Hematopoietic multipotent progenitor cell treated with erythropoietin and hydrocortisone succinate and interleukin-3 and kit ligand, for 17 days (in vitro differentiated cells): ENCODE measurements at regions not wholly inside any gene's neighbourhood (a gene's known extent, or its start where the extent isn't known, plus 50 kb on each side); places are given as distances from the start of the nearest gene placed in this dataset.
"Not testable (repeated sequence)": the region's sequence is repeated elsewhere in the genome, so short reads cannot be mapped to it uniquely, and the experiment has no call there.

Experiments used
- DNase-seq: peaks from one replicate; pipeline ENCODE4 v3.0.0-alpha.2; 2015; ENCODE audit warnings: low spot score

DNA sequence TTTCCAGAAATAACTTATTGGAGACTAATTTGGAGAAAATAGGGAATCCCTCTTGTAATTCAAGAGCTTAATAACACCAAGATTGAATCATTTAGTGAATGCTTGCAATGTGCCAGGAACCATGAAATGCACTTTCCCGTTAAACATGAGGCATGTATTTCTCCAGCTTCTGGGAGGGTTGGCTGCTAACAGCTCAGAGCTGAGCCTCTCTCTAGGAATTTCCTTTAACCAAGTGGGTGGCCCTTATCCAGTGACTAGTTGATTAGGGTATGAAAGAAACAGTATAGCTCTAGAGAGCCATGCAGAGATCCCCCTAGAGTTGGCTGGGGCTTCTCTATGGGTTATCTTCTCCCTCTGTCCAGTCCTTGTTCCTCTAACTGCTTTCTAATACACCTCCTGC is 356.4 kb upstream of the GOT2 start:
- DNase-seq = no peak

DNA sequence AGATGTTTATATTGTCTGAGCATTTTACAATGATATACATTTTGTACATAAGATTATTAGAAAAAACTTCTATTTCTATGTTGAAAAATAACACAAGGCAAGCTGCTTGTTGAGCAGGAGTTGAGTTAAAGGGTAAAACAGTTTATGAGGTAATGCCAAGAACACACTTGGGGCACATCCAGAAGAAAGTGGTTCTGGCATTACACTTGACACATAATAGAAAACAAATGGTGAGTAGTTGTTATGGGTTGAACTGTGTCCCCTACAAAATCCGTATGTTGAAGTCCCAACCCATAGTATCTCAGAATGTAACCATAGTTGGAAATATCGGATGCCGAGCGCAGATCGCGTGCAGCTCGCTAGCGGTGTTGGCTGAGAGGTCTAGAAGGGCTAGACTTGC is 354.3 kb upstream of the GOT2 start:
- DNase-seq = no peak

DNA sequence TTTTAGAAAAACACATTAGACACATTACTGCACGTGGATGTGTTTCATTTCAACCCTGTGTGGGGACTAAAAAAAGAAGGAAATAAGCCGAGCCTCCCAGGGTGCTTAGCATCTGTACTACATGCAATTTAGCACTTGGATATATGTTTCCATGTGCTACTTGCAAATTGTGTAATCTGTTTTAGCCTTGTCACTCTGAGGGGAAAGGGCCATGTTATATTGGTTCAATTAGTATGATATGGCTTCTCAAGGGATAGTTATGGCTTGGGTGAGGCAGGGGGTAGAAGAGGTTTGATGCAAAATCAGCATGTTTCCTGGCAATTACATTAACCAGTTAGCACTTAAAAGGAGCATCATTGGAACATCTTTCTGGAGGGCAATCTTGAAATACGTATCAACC is 353.5 kb upstream of the GOT2 start:
- no peak for DNase-seq

DNA sequence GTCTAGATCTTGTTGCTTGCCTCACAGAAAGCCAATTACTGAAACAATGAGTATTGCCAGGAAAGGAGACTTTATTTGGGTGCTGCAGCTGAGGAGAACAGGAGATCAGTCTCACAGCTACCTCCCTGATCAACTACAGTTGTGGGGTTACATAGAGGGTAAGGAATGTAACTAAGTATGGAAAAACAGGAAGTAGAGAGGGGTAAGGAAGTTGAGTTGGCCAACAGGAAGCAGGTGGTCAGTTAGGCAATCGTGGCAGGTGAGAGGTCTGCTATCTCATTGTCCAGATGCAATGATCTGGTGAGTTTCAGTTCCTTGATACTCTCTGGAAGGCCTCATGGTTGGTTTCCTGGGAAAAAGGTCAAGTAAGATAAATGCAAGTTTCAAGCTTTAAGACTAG is 333.1 kb upstream of the GOT2 start:
- no peak for DNase-seq

DNA sequence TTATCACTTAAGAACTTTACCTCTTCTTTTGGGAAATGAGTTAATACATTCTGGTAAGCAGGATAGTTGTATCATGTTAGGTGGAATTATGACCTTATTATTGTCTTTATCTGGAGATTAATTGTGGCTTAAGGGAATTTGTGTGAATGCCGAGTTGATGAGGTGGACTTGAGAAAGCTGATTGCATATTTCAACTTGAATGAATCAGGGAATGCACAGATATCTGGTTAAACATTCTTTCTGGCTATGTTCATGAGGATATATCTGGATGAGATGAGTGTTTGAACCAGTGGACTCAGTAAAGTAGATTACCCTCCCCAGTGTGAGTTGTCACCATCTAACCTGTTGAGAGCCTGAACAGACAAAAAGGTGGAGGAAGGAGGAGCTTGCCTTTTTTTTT is 326.1 kb upstream of the GOT2 start:
- no peak for DNase-seq

DNA sequence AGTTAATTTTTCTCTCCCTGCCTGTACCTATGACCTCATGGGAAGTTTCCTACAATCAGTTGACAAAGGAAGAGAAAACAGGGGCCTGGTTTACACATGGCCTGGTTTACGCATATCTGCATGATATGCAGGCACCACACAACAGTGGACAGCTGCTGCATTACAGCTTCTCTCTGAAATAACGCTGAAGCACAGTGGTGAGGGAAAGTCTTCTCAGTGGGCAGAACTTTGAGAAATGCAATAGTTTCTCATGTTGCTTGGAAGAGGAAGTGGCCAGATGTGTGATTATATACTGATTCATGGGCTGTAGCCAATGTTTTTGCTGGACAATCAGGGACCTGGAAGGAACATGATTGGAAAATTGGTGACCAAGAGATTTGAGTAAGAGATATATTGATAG is 324.1 kb upstream of the GOT2 start:
- DNase-seq = no peak

DNA sequence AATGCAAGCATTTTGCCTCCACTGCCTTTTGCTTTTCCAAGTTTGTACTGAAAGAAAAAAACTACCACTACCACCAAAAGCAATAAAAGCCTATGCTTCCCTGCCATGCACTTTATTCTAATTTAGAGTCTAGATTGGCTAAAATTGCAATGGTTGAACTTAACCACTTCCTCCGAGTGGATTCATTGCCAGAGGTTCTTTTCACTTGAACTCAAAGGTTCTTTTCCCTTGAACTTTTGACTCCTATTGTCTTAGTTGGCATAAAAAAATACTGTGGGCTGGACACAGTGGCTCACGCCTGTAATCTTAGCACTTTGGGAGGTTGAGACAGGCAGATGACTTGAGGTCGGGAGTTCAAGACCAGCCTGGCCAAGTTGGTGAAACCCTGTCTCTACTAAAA is 319.8 kb upstream of the GOT2 start:
- no peak for DNase-seq

DNA sequence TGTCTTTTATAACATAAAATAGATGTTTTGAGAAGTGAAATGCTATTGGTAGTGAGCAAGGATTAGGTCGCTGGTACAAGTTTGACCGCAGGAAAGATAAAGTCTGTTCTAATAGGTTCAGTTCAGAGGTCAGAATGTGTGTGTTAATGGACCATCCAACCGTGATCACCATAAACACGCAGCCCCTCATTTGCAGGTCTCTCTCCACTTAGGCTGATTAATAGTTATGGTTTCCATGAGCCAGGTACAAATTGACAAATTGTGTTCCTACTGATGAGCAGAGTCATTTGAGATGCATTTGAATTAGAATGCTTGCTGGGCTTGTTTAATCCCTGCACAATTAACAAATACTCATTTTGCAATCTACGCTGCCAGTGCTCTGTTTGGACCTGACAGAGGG is 318.1 kb upstream of the GOT2 start:
- no peak for DNase-seq

DNA sequence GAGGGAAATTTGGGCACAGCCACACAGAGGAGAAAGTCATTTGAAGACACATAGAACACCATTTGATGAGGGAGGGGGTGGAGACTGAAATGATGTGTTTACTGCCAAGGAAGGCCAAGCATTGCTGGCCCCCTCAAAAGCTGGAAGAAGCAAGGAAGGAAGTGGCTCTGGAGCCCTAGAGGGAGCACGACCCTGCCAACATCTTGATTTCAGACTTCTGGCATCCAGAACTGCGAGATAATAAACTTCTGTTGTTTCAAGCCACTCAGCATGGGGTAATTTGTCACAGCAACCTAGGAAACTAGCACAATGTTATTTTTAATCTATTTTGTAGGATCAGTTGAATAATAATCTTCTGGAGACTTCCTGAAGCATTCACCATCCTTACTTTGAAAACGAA is 314.8 kb upstream of the GOT2 start:
- DNase-seq = no peak

DNA sequence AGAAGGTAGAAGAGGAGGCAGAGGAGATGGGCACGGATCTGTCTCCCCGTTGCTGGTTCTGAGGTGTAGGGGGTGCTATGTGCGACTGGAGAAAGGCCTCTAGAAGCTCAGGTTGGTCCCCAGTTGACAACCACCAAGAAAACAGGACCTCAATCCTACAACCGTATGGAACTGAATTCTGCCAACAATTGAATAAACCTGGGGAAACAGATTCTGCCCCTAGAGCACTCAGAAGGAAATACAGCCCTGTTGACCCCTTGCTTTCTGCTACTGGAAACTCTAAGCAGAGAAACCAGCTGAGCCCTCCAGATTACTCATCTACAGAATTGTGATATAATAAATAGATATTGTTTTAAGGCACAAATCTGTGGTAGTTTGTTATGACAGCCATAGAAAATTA is 313.0 kb upstream of the GOT2 start:
- no peak for DNase-seq

GRCh38 chr16:59046335-59046734 is 312.2 kb upstream of the GOT2 start:
- no peak for DNase-seq

DNA sequence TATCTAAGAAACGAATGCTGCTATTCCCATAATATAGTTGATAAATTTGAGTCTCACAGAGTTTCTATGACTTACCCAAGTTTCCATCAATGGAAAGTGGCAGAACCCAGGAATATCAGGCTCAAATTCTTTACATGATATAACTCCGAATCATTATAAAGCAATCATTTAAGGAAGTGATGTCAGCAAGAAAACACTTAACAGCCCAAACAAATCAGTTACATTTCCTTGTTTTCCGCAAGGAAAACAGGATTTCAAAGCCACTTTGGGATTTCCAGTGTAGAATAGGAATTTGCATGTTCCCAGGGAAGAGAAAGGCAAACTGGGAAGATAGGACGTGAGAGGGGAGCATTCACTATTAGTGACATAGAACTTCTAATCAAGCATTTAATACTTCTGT is 311.4 kb upstream of the GOT2 start:
- DNase-seq = no peak

DNA sequence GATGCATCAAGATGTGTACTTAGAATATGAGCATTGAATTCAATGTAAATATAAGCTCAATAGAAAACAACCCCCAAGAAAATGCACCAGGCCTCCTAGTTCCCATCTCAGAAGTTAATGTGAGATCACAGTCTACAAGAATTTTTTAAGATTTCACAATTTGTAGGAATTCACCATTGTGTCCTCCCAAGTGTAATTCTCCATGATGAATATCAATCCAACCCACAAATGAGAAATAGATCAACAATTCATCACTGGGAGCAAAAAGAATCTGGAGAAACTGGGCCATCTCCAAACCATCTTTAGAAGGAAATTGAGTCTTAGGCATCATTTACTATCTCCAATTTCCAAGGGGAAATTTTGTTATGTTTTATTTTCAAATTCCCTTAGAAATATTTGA is 310.5 kb upstream of the GOT2 start:
- no peak for DNase-seq

GRCh38 chr16:59042301-59042700 is 308.2 kb upstream of the GOT2 start:
- no peak for DNase-seq

GRCh38 chr16:59039066-59039720 is 305.1 kb upstream of the GOT2 start:
- no peak for DNase-seq

DNA sequence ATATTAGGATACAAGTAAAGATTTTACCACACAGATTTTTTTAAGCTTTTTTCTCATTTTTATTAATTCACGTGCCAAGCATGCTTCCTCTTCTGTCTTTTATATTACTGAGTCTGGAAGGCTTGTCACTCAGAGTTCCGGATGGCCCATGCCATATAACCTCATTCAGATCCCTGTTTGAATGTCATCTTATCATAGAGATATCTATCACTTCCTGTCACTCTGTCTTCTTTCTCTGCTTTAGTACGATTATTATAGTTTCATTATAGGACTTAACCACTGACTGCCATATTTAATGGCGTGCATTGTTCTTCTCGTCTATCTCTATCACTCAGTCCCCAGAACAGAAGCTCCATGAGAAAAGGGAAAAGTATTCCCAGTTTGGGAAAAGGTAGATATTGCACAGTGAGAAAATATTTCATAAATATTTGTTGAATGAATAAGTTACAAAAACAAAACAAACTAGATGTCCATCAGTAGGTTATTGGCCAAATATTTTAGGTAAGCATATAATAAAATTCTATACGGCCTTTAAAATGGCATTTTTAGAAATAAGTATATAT is 296.9 kb upstream of the GOT2 start:
- DNase-seq = no peak

DNA sequence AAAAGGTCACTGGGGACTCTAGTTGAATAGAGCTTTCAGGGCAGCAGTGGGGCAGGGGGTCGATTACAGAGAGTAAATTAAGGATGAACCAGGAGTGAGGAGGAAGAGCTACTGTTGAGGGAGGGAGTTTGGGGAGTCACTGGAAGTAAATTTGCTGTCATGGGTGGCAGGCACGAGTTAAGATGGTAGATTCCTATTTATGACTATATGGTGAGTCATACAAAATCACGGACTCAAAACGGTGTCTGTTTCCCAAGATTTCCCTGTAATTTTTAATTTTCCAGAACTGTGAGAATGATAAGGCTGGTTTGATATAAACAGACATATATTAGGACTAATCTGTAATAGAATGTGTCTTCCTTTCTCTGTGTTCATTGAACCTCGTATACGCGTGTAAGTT is 287.6 kb upstream of the GOT2 start:
- DNase-seq = no peak

DNA sequence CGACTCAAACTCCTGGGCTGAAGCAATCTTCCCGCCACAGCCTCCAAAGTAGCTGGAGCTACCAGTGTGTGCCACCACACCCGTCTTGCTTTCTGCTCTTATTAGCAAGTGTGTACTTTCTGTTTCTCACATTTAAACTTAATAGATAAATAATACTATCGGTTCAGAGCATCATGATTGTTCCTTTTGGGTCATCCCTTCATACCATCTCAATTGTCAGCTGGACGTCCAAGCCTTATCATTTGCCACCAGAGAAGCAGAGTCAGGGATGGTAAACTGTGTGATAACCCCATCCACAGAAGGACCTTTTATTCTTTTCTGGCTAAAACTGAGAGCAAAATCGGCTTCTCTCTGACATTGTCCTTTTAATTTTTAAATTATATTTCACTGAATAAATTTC is 279.8 kb upstream of the GOT2 start:
- DNase-seq = no peak

- no peak for DNase-seq
These were observed 265.6 kb upstream of the GOT2 start for GRCh38 chr16:58999762-59000161.

GRCh38 chr16:58992755-58993154 is 258.6 kb upstream of the GOT2 start:
- not testable (repeated sequence) for DNase-seq

GRCh38 chr16:58983181-58983965 is 249.3 kb upstream of the GOT2 start:
- DNase-seq = not testable (repeated sequence)

- no peak for DNase-seq
These were observed 236.7 kb upstream of the GOT2 start for GRCh38 chr16:58970775-58971174.

DNA sequence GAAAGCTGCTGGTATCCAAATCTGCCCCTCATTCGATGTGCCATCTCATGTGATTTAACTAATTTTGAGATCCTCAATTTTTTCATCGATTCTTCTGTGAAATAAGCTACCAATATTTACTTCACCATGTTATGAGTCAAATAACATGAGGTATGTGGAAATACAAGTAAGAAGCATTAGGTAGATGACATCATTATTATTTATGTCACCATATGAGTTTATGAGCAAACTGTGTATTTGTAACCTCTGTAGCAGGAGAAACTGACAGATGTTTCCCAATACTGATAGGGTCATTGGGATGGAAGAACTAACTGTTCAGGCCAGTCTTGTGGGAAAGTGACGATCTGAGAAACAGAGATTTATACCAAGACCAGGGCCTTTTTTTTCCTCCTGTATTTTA is 229.4 kb upstream of the GOT2 start:
- DNase-seq = no peak

- DNase-seq = no peak
These were observed 228.7 kb upstream of the GOT2 start for GRCh38 chr16:58962811-58963210.
